ENCODE measurements at regions not wholly inside any gene's neighbourhood (a gene's known extent, or its start where the extent isn't known, plus 50 kb on each side); places are given as distances from the start of the nearest gene placed in this dataset.

DNA sequence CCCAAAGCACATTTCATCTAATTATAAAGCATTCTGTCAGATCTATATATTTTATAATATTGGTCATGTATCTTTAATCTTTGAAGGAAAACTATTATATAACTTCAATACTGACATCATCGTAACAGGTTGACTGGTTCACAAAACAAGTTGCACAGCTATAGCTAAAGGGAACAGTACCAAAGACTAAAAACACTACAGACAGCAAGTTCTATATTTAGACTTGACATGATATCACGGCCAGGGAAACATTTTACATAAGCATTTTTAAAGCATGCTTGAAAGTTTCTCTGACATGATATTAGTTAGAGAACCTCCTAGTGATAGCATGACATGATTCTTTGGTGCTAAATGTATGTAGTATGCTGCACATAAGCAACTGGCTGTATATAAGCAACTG is 182.5 kb downstream of the NDFIP2 start:
- TF ChIP-seq POLR2A (IDR thresholded peaks at IDR 0.05): no peak
- TF ChIP-seq, protein P1, sequence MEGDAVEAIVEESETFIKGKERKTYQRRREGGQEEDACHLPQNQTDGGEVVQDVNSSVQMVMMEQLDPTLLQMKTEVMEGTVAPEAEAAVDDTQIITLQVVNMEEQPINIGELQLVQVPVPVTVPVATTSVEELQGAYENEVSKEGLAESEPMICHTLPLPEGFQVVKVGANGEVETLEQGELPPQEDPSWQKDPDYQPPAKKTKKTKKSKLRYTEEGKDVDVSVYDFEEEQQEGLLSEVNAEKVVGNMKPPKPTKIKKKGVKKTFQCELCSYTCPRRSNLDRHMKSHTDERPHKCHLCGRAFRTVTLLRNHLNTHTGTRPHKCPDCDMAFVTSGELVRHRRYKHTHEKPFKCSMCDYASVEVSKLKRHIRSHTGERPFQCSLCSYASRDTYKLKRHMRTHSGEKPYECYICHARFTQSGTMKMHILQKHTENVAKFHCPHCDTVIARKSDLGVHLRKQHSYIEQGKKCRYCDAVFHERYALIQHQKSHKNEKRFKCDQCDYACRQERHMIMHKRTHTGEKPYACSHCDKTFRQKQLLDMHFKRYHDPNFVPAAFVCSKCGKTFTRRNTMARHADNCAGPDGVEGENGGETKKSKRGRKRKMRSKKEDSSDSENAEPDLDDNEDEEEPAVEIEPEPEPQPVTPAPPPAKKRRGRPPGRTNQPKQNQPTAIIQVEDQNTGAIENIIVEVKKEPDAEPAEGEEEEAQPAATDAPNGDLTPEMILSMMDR (IDR thresholded peaks at IDR 0.05): no peak
